ENCODE measurements at regions not wholly inside any gene's neighbourhood (a gene's known extent, or its start where the extent isn't known, plus 50 kb on each side); places are given as distances from the start of the nearest gene placed in this dataset.
"Not testable (repeated sequence)": the region's sequence is repeated elsewhere in the genome, so short reads cannot be mapped to it uniquely, and the experiment has no call there.

DNA sequence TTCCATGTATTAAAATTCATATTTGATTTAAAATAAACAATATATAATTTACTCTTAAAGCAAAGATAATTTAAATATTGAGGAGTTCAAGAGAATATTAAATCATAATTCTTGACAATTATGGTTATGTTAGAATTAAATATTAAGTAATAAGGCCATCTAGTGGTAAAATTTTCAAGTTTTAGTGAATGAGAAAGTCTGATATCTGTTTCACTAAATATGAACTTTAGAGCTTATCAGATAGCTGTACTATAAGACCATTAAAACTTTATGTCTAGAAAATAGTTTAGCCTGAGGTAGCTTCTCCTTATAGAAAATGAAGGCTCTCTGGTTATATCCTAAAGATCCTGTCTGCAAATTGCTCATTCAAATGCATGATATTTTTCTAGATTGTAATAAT is 152.1 kb upstream of the PRSS12 start:
- DNase-seq, result not testable (repeated sequence)

DNA sequence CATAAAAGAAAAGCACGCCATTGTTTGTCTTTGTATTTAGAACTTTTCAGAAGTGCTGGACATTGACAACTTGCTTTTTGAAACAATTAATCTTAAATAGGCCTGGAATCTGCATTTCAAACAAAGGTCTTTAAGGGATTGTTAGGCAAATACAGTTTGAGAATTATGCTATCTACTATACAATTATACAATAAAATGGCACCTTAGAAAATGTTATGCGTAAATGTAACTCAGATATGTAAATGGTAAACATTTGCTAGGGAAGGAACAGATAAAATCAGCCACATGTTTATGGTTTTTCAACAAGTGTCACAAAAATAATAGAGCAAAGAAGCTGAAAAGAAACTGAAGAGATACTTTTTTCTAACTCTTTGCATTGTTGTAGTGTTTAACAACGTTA is 152.7 kb upstream of the PRSS12 start:
- not testable (repeated sequence) for DNase-seq

DNA sequence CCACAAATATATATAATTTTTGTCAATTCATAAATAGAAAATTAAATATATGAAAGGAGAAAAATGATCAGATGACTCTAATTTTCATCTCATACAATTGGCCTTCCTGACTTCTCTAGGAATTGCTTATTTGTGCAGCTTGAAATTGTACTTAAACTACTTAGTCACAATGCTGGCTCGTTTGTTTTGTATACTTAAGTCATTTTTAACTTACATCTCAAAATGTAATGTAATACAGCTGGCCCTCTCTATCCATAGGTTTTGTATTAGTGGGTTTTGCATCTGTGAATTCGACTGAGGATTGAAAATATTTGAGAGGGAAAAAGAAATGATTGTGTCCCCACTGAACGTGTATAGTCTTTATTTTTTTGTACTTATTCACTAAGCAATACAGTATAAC is 160.1 kb upstream of the PRSS12 start:
- not testable (repeated sequence) for DNase-seq

DNA sequence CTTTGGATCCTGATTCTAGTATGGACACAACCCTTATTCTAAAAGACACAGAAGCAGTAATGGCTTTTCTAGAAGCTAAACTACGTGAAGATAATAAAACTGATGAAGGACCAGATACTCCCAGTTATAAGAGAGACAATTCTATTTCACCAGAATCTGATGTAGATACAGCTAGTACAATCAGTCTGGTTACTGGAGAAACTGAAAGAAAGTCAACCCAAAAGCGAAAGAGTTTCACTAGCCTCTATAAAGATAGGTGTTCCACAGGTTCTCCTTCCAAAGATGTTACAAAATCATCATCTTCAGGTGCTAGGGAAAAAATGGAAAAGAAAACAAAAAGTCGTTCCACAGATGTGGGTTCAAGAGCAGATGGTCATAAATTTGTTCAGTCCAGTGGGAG is 161.5 kb upstream of the PRSS12 start:
- DNase-seq, result not testable (repeated sequence)

DNA sequence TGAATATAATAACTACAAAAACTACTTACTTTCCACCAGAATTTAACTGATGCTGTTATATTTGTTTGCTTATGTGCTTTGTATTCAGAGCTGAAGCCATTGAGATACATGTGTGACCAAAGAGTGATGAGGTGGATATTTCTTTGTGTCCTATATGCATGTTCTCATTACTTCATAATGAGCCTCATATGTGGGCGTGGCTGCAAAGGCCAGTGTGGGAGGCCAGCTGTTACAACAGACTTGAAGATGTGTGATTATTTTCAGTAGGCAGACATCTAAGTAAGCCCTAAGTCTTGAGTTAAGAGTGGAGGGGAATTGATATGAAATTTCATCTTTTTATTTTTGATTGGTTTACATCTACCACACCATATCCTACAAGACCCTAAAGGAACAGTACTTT is 163.3 kb upstream of the PRSS12 start:
- DNase-seq, result not testable (repeated sequence)

DNA sequence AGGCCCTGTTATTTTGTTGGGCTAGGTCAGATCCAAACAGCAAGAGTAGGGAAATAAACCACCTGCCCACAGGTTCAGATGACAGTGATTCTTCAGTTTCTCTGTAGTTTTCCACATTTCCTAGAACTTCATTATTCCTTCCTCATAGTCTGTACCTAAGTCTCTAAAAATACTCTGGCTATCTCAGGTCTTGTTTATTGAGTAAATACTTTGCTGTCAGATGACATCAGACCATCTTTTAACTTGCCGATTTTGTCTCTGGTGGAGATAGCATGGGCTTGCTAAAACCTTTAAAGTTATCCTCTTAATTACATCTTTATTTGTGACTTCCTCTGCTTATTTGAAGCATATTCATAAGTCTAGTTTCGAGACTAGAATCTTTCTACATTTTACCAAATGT is 155.1 kb upstream of the METTL14 start:
- not testable (repeated sequence) for DNase-seq

DNA sequence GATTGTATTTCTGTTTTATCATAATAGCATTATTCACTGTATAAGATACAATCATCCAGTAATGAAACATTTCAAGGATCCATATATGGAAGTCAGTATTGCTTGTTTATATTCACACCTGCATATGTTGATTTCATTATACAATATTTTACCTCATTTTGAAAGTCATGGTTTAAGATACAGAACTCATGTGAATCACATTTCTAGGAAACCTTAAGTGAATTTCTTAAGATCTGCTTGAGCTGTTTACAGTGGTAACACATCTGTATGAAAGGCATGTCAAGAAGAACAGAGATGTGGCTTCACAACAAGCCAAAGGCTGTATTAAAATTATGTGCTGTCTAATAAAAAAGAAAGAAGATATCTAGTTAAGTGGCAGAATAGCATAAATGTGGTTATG is 153.2 kb upstream of the METTL14 start:
- not testable (repeated sequence) for DNase-seq

DNA sequence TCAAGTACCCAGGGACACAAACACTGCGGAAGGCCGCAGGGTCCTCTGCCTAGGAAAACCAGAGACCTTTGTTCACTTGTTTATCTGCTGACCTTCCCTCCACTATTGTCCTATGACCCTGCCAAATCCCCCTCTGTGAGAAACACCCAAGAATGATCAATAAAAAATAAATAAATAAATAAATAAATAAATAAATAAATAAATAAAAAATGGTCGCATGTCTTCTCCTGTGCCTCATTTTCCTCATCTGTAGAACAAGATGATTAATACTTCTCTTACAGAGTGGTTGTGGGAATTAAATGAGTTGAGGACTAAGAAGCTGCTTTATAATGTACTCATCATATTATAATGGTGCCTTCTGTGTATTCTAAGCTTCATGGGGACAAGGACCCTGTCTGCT is 149.4 kb upstream of the METTL14 start:
- DNase-seq, result not testable (repeated sequence)

DNA sequence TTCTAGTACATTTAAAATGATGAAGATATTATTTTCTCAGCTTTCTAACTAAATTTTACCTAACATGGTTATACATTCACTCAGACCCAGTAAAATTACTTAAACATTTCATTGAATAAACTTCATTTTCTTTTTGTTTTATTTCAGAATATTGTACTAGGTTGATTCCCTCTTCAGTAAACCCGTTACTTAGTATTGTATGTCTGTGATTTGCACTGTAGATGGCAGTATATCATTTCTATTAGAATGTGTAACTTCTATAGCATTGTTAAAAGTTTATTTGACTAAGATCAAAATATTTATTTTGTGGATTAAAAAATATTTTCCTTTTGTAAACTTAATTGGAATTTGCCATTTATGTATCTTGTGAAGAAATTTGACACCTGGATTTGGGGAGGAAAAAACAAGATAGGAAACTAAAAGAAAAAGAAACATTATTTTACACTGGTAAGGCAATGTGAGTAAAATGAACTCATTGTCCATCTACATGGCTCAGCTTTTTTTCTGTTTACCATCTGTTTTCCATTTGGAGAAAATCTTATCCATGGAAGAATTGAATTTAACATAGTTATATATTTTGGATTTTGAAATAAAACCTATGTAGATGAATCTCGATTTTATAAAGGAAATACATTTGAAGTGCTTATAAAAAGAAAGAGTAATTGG is 145.6 kb upstream of the METTL14 start:
- peak; percentile 22 for DNase-seq

DNA sequence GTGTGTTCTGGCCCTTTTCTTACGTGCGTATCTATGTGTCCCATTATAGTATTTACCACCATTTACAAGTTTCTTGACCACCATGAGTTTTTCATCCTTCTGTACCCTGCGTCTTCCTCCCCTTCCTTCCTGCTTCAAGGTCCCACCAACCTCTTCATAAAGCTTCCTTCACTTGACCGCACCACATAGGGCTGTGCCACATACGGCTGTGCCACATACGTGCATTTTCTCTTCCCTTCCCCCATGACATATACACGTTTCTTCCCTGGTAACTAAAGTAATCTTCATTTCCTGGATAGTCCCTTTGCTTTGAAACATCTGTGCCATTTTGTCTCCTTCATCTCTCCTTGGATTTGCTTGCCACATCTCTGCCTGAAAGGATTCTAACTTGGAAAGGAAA is 128.6 kb upstream of the METTL14 start:
- DNase-seq, result not testable (repeated sequence)

DNA sequence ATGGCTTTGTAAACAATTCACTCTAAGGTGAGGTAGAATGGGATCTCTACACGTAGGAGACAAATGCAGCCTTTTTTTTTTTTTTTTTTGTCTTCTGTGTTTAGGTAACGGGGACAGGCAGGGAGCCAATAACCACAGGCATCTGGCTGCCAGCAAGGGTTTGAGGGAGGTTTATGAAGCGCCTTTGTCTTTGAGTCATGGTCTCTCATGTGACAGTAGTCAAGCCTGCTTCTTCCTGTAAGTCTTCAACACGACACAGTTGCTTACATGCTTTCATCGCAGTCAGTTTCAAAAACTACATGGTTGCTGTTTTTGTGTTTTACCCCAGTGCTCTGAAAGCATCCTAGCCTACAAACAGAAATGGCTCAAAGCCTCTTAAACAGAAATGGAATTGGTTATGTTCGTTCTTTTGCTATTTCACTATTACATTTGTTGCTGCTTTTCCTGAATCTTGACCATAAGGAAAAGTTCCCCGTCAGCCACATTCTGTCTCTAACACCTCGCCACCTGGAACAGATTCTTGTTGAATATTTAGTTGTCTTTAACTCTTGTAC is 127.8 kb upstream of the METTL14 start:
- DNase-seq, result peak; percentile 36

DNA sequence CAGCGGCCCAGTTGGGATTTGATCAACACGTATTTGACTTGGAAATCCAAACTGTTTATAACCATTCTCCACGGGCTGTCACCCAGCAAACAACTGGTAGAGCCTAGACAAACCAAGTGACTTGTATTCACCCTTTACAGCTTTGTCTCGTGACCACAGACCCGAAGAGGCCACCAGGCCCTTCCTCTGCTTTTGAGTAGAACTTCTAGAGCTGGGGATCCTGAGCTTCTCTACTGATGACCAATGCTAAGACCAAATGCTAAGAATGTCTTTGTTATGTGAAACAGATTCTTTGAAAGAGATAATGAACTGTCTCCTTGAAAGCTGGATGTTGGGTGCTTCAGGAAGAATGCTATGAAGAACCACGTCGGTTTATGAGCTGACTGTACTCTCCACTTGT is 127.0 kb upstream of the METTL14 start:
- DNase-seq, result not testable (repeated sequence)

DNA sequence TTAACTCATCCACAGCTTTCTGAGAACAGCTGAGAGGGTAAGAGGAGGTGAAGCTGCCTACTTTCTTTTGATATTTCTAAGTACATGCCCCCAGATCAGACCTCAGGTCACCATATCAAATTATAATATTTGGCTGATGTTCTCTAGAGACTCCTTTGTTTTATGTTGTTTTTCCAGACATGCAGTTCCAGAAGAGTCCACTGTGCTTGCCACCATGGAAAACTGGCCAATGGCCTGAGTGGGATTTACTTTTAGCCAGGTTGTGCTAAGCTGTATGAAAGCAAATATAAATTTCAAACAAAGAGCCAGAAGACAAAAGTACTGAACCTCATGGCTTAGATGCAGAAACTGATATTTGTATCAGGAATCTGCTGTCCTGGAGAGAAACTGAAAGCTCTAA is 123.6 kb upstream of the METTL14 start:
- DNase-seq, result not testable (repeated sequence)

DNA sequence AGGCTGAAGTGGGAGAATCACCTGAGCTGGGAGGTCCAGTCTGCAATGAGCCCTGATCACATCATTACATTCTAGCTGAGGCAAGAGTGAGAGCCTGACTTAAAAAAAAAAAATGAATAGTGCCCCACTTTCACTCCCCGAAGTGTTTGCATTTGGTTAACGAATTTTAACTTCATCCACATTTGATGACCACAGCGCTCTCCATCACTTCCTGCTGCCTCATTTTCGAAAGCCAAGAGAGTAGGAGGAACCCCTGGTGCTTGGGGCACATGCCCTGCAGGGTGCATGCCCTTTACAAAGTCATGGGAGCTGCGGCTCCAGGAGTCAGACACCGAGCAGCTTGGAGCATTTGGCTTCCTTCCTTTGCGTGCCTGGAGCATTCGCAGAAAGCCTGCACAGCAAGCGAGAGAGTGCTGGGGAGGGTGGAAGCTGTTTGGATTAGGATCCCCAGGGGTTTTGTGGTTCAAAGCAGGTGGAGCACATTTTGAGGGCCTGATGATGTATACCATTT is 119.1 kb upstream of the METTL14 start:
- DNase-seq, result peak; percentile 81

DNA sequence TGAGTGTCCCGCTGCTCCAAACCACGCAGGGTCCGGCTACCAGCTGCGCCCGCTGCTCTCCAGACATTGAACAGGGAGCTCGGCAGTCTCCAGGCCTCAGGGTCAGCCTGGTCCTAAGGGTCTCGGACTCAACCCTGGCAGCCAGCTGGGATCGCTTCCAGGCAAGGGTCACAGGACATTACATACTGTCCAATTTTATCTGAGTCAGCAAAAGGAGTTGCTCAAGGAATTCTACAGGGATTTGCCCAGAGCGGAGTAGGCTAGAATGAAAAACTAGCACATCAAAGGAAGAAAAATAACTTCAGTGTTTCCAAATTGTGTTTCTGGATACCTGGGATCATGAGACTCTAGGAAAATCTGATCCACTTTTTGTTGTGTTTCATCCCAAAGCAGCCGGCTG is 112.2 kb upstream of the METTL14 start:
- DNase-seq, result not testable (repeated sequence)

DNA sequence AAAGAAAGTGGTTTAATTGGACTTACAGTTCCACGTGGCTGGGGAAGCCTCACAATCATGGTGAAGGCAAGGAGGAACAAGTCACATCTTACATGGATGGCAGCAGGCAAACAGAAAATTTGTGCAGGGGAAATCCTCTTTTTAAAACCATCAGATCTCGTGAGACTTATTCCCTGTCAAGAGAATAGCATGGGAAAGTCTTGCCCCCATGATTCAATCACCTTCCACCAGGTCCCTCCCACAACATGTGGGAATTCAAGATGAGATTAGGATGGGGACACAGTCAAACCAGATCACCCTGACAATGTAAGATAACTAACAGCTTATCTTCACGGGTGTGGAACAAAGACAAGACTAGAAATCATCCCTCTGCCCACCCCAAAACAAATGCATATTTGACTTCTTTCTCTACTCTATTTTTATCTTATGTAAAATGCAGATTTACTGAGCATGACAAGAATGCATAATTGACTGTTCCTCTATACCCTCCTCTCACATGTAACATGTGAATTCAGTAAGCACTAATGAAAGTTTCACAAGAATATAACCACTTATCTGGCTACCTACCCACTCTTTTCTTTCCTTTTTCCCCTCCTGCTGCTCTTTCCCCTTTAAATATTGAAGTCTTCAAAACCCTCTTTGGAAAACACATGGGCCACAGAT is 110.8 kb upstream of the METTL14 start:
- DNase-seq, result not testable (repeated sequence)

DNA sequence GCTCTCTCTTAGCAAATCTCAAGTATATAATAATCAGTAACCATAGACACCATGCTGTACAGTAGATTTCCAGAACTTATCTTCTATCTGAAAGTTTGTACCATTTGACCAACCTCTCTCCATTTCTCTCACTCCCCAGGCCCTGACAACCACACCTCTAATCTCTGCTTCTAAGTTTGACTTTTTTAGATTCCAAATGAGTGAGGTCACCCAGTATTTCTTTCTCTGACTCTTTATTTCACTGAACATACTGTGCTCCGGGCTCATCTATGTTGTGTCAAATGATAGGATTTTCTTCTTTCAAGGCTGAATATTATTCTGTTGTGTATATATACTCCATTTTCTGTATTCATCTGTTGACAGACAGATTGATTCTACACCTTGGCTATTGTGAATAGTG is 110.1 kb upstream of the METTL14 start:
- not testable (repeated sequence) for DNase-seq

DNA sequence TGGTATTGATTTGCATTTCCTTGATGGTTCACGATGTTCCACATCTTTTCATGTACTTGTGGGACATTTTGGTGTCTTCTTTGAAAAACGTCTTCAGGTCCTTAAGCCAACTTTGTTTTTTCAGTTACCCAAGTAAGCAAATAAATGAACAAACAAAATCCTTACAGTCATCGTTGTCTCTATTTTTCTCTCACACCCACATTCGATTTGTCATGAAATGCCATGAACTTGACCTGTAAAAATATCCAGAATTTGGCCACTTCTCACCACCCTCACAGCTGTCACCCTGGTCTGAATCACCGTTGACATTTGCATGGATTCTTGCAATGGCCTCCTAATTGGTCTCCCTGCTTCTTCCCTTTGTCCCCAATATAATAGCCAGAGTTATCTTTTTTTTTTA is 109.5 kb upstream of the METTL14 start:
- DNase-seq, result not testable (repeated sequence)

DNA sequence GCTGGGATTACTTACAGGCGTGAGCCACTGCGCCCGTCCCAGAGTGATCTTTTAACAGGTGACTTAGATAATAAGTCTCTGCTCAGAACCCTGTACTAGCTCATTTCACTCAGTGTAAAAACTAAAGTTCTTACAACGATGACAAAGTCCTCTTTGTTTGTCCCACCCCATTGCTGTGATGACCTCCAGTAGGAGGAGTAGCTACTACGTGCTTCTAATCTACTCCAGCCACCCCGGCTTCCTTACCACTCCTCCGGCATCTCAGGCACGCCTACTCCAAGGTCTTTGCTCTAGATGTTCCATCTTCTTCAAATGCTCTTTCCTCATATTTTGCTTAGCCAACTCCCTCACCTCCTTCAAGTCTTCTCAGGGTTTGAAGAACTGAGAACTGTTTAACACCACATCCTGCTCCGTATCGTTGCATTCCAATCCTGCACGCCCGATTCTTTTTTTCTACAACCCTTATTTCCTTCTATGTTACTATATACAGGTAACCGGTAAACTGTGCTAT is 108.4 kb upstream of the METTL14 start:
- DNase-seq, result not testable (repeated sequence)

DNA sequence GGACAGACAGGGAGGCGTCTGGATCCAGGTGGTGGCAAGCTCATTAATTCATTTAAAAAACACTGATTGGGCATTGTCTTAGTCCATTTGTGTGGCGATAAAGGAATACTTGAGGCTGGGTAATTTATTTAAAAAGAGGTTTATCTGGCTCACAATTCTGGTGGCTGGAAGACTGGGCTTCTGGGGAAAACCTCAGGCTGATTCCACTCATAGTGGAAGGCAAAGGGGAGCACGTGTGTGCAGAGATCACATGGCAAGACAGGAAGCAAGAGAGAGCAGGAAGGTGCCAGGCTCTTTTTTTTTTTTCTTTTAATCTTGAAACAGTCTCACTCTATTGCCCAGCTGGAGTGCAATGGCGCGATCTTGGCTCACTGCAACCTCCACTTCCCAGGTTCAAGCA is 100.2 kb upstream of the METTL14 start:
- no peak for DNase-seq

DNA sequence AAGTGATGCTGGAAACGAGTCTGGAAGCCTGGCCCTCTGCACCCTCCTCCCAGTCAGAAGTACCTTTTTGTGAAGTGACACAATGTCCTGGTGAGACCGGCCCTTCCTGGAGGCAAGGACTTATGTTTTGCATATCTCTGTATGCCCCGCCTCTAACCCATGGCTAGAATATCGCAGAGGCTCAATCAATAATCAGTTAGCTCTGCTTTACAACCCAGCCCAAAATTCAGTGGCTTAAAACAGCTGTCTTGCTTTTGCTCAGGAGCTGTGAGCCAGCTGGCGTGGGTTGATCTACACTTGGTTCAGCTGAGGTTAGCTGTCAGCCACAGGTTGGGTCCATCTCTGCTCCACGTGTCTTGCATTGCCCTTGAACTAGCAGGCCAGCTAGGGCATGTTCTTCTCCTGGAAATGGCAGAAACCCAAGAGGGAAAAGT is 98.8 kb upstream of the METTL14 start:
- no peak for DNase-seq

DNA sequence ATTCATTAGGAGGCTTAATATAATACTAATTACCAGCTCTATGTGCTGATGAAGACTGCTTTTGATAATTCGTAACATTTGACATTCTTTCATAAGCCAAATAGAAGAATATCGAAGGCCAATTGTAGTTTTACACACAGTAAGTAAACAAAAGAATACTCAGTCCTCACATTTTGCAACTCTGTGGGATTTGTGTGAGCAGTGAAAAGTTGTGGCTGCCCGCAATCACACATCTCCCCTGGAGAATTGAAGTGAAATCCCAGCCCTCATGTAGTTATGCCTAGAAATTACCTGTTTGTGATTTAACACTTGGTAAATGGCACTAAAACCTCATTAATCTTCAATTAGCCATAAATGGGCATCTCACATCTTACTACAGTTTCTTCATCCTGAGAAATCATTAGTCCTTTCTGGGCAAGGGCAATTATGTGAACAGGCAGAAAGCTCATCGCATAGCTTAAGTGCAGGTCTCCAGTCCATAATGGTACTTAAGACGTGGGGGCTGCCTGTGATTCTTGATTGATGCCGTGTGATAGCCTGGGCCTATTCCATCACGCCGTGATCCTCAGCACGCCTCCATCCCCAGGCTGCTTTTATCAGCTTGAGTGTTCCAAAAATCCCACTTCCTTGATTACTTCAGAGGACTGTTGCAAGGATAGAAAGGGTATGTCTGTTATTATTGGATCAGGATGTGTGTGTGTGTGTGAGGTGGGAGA is 97.9 kb upstream of the METTL14 start:
- no peak for DNase-seq

DNA sequence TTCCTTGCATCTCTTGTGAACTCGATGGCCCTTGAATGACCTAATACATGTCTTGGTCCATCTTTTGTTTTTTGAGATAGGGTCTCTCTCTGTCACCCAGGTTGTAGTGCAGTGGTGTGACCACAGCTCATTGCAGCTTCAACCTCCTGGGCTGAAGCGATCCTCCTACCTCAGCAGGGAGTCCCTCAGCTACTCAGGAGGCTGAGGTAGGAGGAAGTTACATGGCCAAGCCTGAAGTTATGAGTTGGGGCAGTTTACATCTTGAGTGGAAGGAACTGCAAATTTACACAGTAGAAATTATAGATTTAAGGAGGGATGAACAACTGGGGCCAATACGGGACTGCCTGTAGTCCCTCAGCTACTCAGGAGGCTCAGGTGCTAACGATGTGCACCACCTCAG is 97.2 kb upstream of the METTL14 start:
- no peak for DNase-seq
